Neural cell (in vitro differentiated cells): ENCODE measurements at regions not wholly inside any gene's neighbourhood (a gene's known extent, or its start where the extent isn't known, plus 50 kb on each side); places are given as distances from the start of the nearest gene placed in this dataset.
A peak's percentile ranks its signal among the peaks of the same experiment; 100 is the strongest.

Source experiments
- H2AFZ ChIP-seq: fragments of 200-600, 300-800 bp; sonication (generic), shearing (Covaris generic); 2 replicates; pipeline ENCODE4 v1.6.0; 2014; ENCODE audit warnings: low read depth, mild to moderate bottlenecking, antibody characterized with exemption, low read length, moderate library complexity
- H3F3A ChIP-seq: fragments of 200-600 bp; shearing (Covaris generic); 2 replicates; pipeline ENCODE4 v1.6.1; 2016; ENCODE audit warnings: mild to moderate bottlenecking, moderate library complexity, mixed read lengths, antibody characterized with exemption, low read length; ENCODE audit not compliant: insufficient read depth, poor library complexity, severe bottlenecking
- H3K27ac ChIP-seq: fragments of 200-600, 300-800 bp; sonication (generic), shearing (Covaris generic); 2 replicates; pipeline ENCODE4 v1.5.1; 2014; ENCODE audit warnings: mild to moderate bottlenecking, low read length, moderate library complexity
- H3K27me3 ChIP-seq: fragments of 300-800, 200-600 bp; sonication (generic), shearing (Covaris generic); 2 replicates; pipeline ENCODE4 v1.6.0; 2014; ENCODE audit warnings: mild to moderate bottlenecking, low read depth, low read length, moderate library complexity; ENCODE audit not compliant: insufficient read depth
- H3K36me3 ChIP-seq: fragments of 300-800, 200-600 bp; sonication (generic), shearing (Covaris generic); 2 replicates; pipeline ENCODE4 v1.5.1; 2014; ENCODE audit warnings: mild to moderate bottlenecking, antibody characterized with exemption, low read length, moderate library complexity; ENCODE audit not compliant: insufficient read depth
- H3K4me2 ChIP-seq: fragments of 300-800, 200-600 bp; sonication (generic), shearing (Covaris generic); 2 replicates; pipeline ENCODE4 v1.6.0; 2014; ENCODE audit warnings: mild to moderate bottlenecking, low read length
- H3K4me3 ChIP-seq: fragments of 300-800, 200-600 bp; sonication (generic), shearing (Covaris generic); 2 replicates; pipeline ENCODE4 v1.5.1; 2014; ENCODE audit warnings: mild to moderate bottlenecking, low read length, moderate library complexity
- H3K79me2 ChIP-seq: fragments of 200-600 bp; shearing (Covaris generic); replicated peaks from 2 replicates; pipeline ENCODE4 v1.6.0; 2014; ENCODE audit warnings: mild to moderate bottlenecking, low read length, moderate library complexity; ENCODE audit not compliant: insufficient read depth
- H3K9ac ChIP-seq: fragments of 300-800, 200-600 bp; sonication (generic), shearing (Covaris generic); 2 replicates; pipeline ENCODE4 v1.6.1; 2016; ENCODE audit warnings: mild to moderate bottlenecking, low read length, mixed read lengths
- H3K9me2 ChIP-seq: fragments of 200-600 bp; shearing (Covaris generic); 2 replicates; pipeline ENCODE4 v1.6.1; 2016; ENCODE audit warnings: mild to moderate bottlenecking, low read length, mixed read lengths; ENCODE audit not compliant: insufficient read depth
- H3K9me3 ChIP-seq: fragments of 200-600, 300-800 bp; sonication (generic), shearing (Covaris generic); 2 replicates; pipeline ENCODE4 v1.6.1; 2016; ENCODE audit warnings: mild to moderate bottlenecking, mixed run types, low read length, moderate library complexity, mixed read lengths
- H4K20me1 ChIP-seq: fragments of 200-600 bp; shearing (Covaris generic); 2 replicates; pipeline ENCODE4 v1.6.1; 2016; ENCODE audit warnings: mild to moderate bottlenecking, mixed run types; ENCODE audit not compliant: insufficient read depth
- CTCF ChIP-seq: fragments of 450-650 bp; IDR thresholded peaks from 2 replicates; pipeline ENCODE4 v1.5.1; 2014; ENCODE audit warnings: antibody characterized with exemption, mild to moderate bottlenecking, moderate library complexity; ENCODE audit not compliant: poor library complexity, severe bottlenecking
- EP300 ChIP-seq: fragments of 450-650 bp; conservative IDR thresholded peaks from 2 replicates; pipeline ENCODE4 v1.6.1; 2014; ENCODE audit warnings: antibody characterized with exemption, mild to moderate bottlenecking, moderate library complexity; ENCODE audit not compliant: poor library complexity, severe bottlenecking
- EZH2 ChIP-seq: fragments of 200-600, 300-800 bp; shearing (Covaris generic), sonication (generic); IDR thresholded peaks from 2 replicates; pipeline ENCODE4 v1.6.1; 2014; ENCODE audit warnings: antibody characterized with exemption, low read length, borderline replicate concordance, mild to moderate bottlenecking; ENCODE audit not compliant: insufficient read depth, poor library complexity, severe bottlenecking
- POLR2AphosphoS5 ChIP-seq: IDR thresholded peaks from 2 replicates; pipeline ENCODE4 v1.6.1; 2012
- RAD21 ChIP-seq: fragments of 450-650 bp; conservative IDR thresholded peaks from 2 replicates; pipeline ENCODE4 v1.6.1; 2014; ENCODE audit warnings: antibody characterized with exemption, mild to moderate bottlenecking, moderate library complexity
- REST ChIP-seq: IDR thresholded peaks from 2 replicates; pipeline ENCODE4 v1.6.1; 2012; ENCODE audit warnings: borderline replicate concordance
- SMC3 ChIP-seq: fragments of 450-650 bp; conservative IDR thresholded peaks from 2 replicates; pipeline ENCODE4 v1.6.1; 2014; ENCODE audit warnings: antibody characterized with exemption, mild to moderate bottlenecking, moderate library complexity; ENCODE audit not compliant: poor library complexity
- TAF1 ChIP-seq: IDR thresholded peaks from 2 replicates; pipeline ENCODE4 v1.6.1; 2012; ENCODE audit warnings: low read depth

GRCh38 chr11:114953039-114953438 lies 274.7 kb downstream of the NXPE2 start:
- Histone ChIP-seq H2AFZ (no peak overlapping the region), H3K27ac (no peak overlapping the region), H3F3A (no peaks in the 10 kb centered on the region), H3K36me3 (no peaks in the 10 kb centered on the region), H3K9me3 (no peaks in the 10 kb centered on the region), H3K27me3 (no peaks in the 10 kb centered on the region), H4K20me1 (no peaks in the 10 kb centered on the region), H3K9ac (no peak overlapping the region), H3K4me2 (no peak overlapping the region), H3K4me3 (no peak overlapping the region), H3K9me2 (no peaks in the 10 kb centered on the region), H3K79me2 (no peaks in the 10 kb centered on the region)
- no peak for TF ChIP-seq REST
- TF ChIP-seq EZH2: no peak
- peak; percentile 49 for TF ChIP-seq SMC3
- no peak for TF ChIP-seq POLR2AphosphoS5
- peak; percentile 47 for TF ChIP-seq CTCF
- no peak for TF ChIP-seq EP300
- no peak for TF ChIP-seq TAF1
- TF ChIP-seq RAD21: peak; percentile 53

- no peak overlapping the region for H3K4me2 ChIP-seq
- TF ChIP-seq CTCF: no peak
- no peak for TF ChIP-seq REST
- TF ChIP-seq POLR2AphosphoS5: peak; percentile 24
- no peak overlapping the region for H2AFZ ChIP-seq
- H3K36me3 ChIP-seq: no peaks in the 10 kb centered on the region
- H3K4me3 ChIP-seq: no peak overlapping the region
- no peak overlapping the region for H3K9ac ChIP-seq
- H3K27me3 ChIP-seq: no peaks in the 10 kb centered on the region
- H4K20me1 ChIP-seq: no peaks in the 10 kb centered on the region
- no peak overlapping the region for H3K27ac ChIP-seq
- H3F3A ChIP-seq: no peaks in the 10 kb centered on the region
- H3K9me2 ChIP-seq: no peaks in the 10 kb centered on the region
- no peaks in the 10 kb centered on the region for H3K9me3 ChIP-seq
- no peaks in the 10 kb centered on the region for H3K79me2 ChIP-seq
Measured at GRCh38 chr11:114955923-114956322, 277.6 kb downstream of the NXPE2 start.
